ENCODE measurements at regions not wholly inside any gene's neighbourhood (a gene's known extent, or its start where the extent isn't known, plus 50 kb on each side); places are given as distances from the start of the nearest gene placed in this dataset.

GRCh38 chr3:36297195-36297594, 83.1 kb upstream of the STAC start:
- H3K4me1 ChIP-seq (ENCODE audit: insufficient read depth, low read length, poor library complexity, severe bottlenecking), result no peaks in the 10 kb centered on the region
- no peaks in the 10 kb centered on the region for H3K36me3 ChIP-seq (ENCODE audit: insufficient read depth, low read length, poor library complexity, severe bottlenecking)
- no TSS peak for BruUV-seq (replicated peaks)
- intact Hi-C loops (cut with micrococcal nuclease; ENCODE audit: unreplicated experiment), result no loop called here
- DNase-seq (ENCODE audit: low spot score), result no peak
- POLR2A ChIA-PET (ENCODE audit: low non-redundant PET), result no interaction called here
- CTCF ChIA-PET, result no interaction called here
- no peaks in the 10 kb centered on the region for H3K9me3 ChIP-seq (ENCODE audit: low read depth, low read length, poor library complexity, severe bottlenecking)
- no peak overlapping the region for H3K27ac ChIP-seq (ENCODE audit: low read depth, low read length, poor library complexity, severe bottlenecking)
- no peak overlapping the region for H3K4me3 ChIP-seq (ENCODE audit: low read depth, low read length, poor library complexity, severe bottlenecking)
- TF ChIP-seq CTCF (conservative IDR thresholded peaks at IDR 0.05; ENCODE audit: low read depth, low read length), result no peak
- no peak for TF ChIP-seq EZH2 (IDR thresholded peaks at IDR 0.05; ENCODE audit: borderline replicate concordance, low read depth, low read length, poor library complexity, severe bottlenecking)
- H3K27me3 ChIP-seq (replicated peaks; ENCODE audit: insufficient read depth, low read depth, low read length, poor library complexity), result no peaks in the 10 kb centered on the region

GRCh38 chr3:36298188-36298587, 82.1 kb upstream of the STAC start:
- Histone ChIP-seq H3K4me3 (ENCODE audit: low read depth, low read length, poor library complexity, severe bottlenecking) (no peak overlapping the region), H3K27ac (ENCODE audit: low read depth, low read length, poor library complexity, severe bottlenecking) (no peak overlapping the region), H3K27me3 (replicated peaks; ENCODE audit: insufficient read depth, low read depth, low read length, poor library complexity) (no peaks in the 10 kb centered on the region), H3K4me1 (ENCODE audit: insufficient read depth, low read length, poor library complexity, severe bottlenecking) (no peaks in the 10 kb centered on the region), H3K36me3 (ENCODE audit: insufficient read depth, low read length, poor library complexity, severe bottlenecking) (no peaks in the 10 kb centered on the region), H3K9me3 (ENCODE audit: low read depth, low read length, poor library complexity, severe bottlenecking) (no peaks in the 10 kb centered on the region)
- CTCF ChIA-PET, result no interaction called here
- TF ChIP-seq EZH2 (IDR thresholded peaks at IDR 0.05; ENCODE audit: borderline replicate concordance, low read depth, low read length, poor library complexity, severe bottlenecking) (no peak), CTCF (conservative IDR thresholded peaks at IDR 0.05; ENCODE audit: low read depth, low read length) (no peak)
- POLR2A ChIA-PET (ENCODE audit: low non-redundant PET), result no interaction called here
- DNase-seq (ENCODE audit: low spot score), result no peak
- intact Hi-C loops (cut with micrococcal nuclease; ENCODE audit: unreplicated experiment), result no loop called here
- no TSS peak for BruUV-seq (replicated peaks)

GRCh38 chr3:36302158-36302509, 78.2 kb upstream of the STAC start:
- no peak for DNase-seq (ENCODE audit: low spot score)
- H3K9me3 ChIP-seq (ENCODE audit: low read depth, low read length, poor library complexity, severe bottlenecking), result no peaks in the 10 kb centered on the region
- POLR2A ChIA-PET (ENCODE audit: low non-redundant PET), result no interaction called here
- CTCF ChIA-PET, result no interaction called here
- H3K36me3 ChIP-seq (ENCODE audit: insufficient read depth, low read length, poor library complexity, severe bottlenecking), result no peaks in the 10 kb centered on the region
- H3K27ac ChIP-seq (ENCODE audit: low read depth, low read length, poor library complexity, severe bottlenecking), result no peak overlapping the region
- H3K4me1 ChIP-seq (ENCODE audit: insufficient read depth, low read length, poor library complexity, severe bottlenecking), result no peaks in the 10 kb centered on the region
- intact Hi-C loops (cut with micrococcal nuclease; ENCODE audit: unreplicated experiment), result no loop called here
- no peaks in the 10 kb centered on the region for H3K27me3 ChIP-seq (replicated peaks; ENCODE audit: insufficient read depth, low read depth, low read length, poor library complexity)
- no TSS peak for BruUV-seq (replicated peaks)
- TF ChIP-seq CTCF (conservative IDR thresholded peaks at IDR 0.05; ENCODE audit: low read depth, low read length), result no peak
- TF ChIP-seq EZH2 (IDR thresholded peaks at IDR 0.05; ENCODE audit: borderline replicate concordance, low read depth, low read length, poor library complexity, severe bottlenecking), result no peak
- no peak overlapping the region for H3K4me3 ChIP-seq (ENCODE audit: low read depth, low read length, poor library complexity, severe bottlenecking)
